ENCODE measurements at regions not wholly inside any gene's neighbourhood (a gene's known extent, or its start where the extent isn't known, plus 50 kb on each side); places are given as distances from the start of the nearest gene placed in this dataset.

DNA sequence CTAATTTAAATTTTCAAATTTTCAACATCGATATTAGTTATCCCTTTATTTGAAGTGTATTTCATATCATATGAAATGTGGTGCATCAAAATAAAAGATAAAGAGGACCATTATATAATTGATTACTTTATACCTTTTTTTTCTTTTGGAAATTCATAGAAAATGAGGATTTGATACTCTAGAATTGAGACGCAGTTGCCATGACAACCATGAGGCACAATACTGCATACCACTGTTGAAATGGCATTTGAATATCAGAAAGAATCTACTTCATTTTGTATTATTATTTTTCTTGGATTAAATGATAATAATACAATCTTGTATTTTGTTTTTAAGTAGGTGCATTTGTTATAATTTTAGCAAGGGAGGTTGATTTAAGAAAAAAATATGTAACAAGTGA is 323.1 kb downstream of the PCDH18 start:
- no peaks in the 10 kb centered on the region for H3K27me3 ChIP-seq (ENCODE audit: insufficient read depth, poor library complexity, severe bottlenecking)
- no peak for DNase-seq (ENCODE audit: low read depth in 1 of 2, low spot score in 1 of 2)
- no peak overlapping the region for H3K27ac ChIP-seq (replicated peaks)
- TF ChIP-seq CTCF (IDR thresholded peaks at IDR 0.05; ENCODE audit: insufficient read depth, low read length) (no peak), SPI1 (IDR thresholded peaks at IDR 0.05; ENCODE audit: borderline replicate concordance, low read depth) (no peak), POLR2AphosphoS5 (IDR thresholded peaks at IDR 0.05; ENCODE audit: low read depth) (no peak), GABPA (IDR thresholded peaks at IDR 0.05; ENCODE audit: low read depth) (no peak)
- TF ChIP-seq, protein P1, sequence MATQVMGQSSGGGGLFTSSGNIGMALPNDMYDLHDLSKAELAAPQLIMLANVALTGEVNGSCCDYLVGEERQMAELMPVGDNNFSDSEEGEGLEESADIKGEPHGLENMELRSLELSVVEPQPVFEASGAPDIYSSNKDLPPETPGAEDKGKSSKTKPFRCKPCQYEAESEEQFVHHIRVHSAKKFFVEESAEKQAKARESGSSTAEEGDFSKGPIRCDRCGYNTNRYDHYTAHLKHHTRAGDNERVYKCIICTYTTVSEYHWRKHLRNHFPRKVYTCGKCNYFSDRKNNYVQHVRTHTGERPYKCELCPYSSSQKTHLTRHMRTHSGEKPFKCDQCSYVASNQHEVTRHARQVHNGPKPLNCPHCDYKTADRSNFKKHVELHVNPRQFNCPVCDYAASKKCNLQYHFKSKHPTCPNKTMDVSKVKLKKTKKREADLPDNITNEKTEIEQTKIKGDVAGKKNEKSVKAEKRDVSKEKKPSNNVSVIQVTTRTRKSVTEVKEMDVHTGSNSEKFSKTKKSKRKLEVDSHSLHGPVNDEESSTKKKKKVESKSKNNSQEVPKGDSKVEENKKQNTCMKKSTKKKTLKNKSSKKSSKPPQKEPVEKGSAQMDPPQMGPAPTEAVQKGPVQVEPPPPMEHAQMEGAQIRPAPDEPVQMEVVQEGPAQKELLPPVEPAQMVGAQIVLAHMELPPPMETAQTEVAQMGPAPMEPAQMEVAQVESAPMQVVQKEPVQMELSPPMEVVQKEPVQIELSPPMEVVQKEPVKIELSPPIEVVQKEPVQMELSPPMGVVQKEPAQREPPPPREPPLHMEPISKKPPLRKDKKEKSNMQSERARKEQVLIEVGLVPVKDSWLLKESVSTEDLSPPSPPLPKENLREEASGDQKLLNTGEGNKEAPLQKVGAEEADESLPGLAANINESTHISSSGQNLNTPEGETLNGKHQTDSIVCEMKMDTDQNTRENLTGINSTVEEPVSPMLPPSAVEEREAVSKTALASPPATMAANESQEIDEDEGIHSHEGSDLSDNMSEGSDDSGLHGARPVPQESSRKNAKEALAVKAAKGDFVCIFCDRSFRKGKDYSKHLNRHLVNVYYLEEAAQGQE (IDR thresholded peaks at IDR 0.05; ENCODE audit: insufficient replicate concordance, low read depth) = no peak
- no peak overlapping the region for H3K4me3 ChIP-seq (replicated peaks; ENCODE audit: insufficient read depth, low read length)

GRCh38 chr4:137206781-137207180 is 325.5 kb downstream of the PCDH18 start:
- TF ChIP-seq POLR2AphosphoS5 (IDR thresholded peaks at IDR 0.05; ENCODE audit: low read depth) (no peak), GABPA (IDR thresholded peaks at IDR 0.05; ENCODE audit: low read depth) (no peak), SPI1 (IDR thresholded peaks at IDR 0.05; ENCODE audit: borderline replicate concordance, low read depth) (no peak), CTCF (IDR thresholded peaks at IDR 0.05; ENCODE audit: insufficient read depth, low read length) (no peak)
- TF ChIP-seq, protein P1 (IDR thresholded peaks at IDR 0.05; ENCODE audit: insufficient replicate concordance, low read depth) = no peak
- Histone ChIP-seq H3K4me3 (replicated peaks; ENCODE audit: insufficient read depth, low read length) (no peak overlapping the region), H3K27me3 (ENCODE audit: insufficient read depth, poor library complexity, severe bottlenecking) (no peaks in the 10 kb centered on the region), H3K27ac (replicated peaks) (no peak overlapping the region)
- DNase-seq (ENCODE audit: low read depth in 1 of 2, low spot score in 1 of 2) = no peak

DNA sequence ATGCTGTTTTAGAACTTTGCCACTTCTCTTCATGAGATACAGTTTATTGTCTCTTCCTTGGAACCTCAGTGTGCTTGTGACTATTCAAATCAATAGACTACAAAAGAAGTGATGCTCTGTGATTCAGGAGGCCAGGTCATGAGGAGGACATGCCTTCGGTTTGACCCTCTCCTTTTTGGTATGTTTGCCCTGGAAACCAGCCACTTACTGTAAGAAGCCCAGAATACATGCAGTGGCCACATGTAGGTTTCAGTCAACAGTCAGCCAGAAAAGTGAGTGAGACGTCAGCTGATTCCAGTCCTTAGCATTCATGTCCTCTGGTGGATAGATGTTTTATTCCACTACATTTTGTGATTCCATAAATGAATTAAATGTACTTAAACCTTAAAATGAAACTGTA is 328.7 kb downstream of the PCDH18 start:
- Histone ChIP-seq H3K27ac (replicated peaks) (no peak overlapping the region), H3K4me3 (replicated peaks; ENCODE audit: insufficient read depth, low read length) (no peak overlapping the region), H3K27me3 (ENCODE audit: insufficient read depth, poor library complexity, severe bottlenecking) (no peaks in the 10 kb centered on the region)
- DNase-seq (ENCODE audit: low read depth in 1 of 2, low spot score in 1 of 2) = no peak
- TF ChIP-seq CTCF (IDR thresholded peaks at IDR 0.05; ENCODE audit: insufficient read depth, low read length) (no peak), GABPA (IDR thresholded peaks at IDR 0.05; ENCODE audit: low read depth) (no peak), SPI1 (IDR thresholded peaks at IDR 0.05; ENCODE audit: borderline replicate concordance, low read depth) (no peak), POLR2AphosphoS5 (IDR thresholded peaks at IDR 0.05; ENCODE audit: low read depth) (no peak)
- TF ChIP-seq, protein P1 (IDR thresholded peaks at IDR 0.05; ENCODE audit: insufficient replicate concordance, low read depth) = no peak

All from HL-60 (cell line).